ENCODE measurements at regions not wholly inside any gene's neighbourhood (a gene's known extent, or its start where the extent isn't known, plus 50 kb on each side); places are given as distances from the start of the nearest gene placed in this dataset.
"Not testable (repeated sequence)": the region's sequence is repeated elsewhere in the genome, so short reads cannot be mapped to it uniquely, and the experiment has no call there.

DNA sequence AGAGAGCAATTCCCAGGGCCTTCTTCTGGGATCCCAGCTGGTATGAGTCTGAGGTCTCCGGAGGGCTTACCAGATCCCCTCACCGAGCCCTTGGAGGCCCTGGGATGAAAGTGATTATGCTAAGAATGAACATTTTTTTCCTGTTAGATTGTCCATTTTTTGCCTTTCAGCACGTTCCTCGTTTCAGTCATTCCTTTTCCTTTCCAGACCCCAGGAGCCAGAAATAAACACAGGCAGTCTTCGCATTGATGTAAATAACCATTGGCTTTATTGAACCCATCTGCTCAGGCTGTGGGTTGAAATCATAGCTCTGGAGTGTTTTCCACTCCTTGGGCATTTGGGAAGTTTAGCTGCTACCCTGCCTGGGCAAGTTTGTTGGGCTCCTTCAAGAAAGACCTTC lies 320.9 kb upstream of the AUTS2 start:
- no peak for DNase-seq (ENCODE audit: extremely low read depth in 1 of 2, low read depth in 1 of 2)

DNA sequence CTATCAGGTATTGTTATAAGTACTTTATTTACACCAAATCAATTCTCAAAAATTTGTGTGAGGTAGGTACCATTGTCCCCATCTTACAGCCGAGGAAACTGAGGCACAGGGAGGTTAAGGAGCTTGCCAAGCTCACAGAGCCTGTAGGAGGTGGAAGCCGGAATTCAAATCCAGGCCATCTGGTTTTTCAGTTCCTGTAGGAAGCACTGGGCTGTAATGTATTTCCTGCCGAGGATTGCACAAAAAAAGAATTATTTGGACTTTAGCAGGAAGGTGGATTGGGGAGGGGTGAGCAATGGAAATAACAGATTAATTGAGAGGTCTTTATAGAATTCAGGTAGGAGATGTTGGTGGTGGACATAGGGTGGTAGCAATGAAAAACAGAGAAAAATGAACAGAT lies 315.3 kb upstream of the AUTS2 start:
- no peak for DNase-seq (ENCODE audit: extremely low read depth in 1 of 2, low read depth in 1 of 2)

DNA sequence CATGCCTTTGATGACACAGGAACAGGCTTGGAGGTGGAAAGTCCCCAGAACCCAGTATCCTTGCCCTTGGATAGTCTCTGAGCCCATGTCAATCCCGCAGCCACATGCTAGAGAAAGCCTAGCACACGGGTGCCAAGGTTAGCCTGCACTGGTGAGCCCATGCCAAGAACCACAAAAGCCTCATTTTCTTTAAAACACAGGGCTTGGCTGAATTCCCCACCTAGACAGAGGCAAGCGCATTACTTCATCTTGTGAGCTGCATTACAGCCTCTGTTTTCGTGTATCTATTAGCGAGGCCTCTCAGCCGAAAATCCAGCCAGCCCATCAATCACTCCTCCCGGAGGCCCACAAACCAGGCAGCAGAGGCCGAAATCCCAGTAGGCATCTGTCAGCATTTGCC lies 314.9 kb upstream of the AUTS2 start:
- no peak for DNase-seq (ENCODE audit: extremely low read depth in 1 of 2, low read depth in 1 of 2)

DNA sequence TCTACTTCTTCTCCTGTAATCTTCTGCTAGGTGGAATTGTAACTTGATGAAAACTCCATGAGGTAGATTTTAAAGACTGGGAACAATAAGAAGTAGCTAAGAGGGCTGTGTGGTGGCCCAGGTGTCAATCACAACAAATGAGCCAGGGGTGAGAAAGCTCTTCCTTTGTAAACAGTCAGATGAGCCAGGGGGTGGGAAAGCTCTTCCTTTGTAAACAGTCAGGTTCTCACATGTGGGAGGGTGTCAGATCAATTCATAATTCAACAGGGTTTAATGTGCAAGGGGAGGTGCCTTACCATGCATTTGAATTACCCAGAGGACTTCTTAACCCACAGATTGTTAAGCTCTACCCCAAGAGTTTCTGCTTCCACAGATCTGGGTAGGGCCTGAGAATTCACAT lies 312.4 kb upstream of the AUTS2 start:
- DNase-seq (ENCODE audit: extremely low read depth in 1 of 2, low read depth in 1 of 2): no peak

DNA sequence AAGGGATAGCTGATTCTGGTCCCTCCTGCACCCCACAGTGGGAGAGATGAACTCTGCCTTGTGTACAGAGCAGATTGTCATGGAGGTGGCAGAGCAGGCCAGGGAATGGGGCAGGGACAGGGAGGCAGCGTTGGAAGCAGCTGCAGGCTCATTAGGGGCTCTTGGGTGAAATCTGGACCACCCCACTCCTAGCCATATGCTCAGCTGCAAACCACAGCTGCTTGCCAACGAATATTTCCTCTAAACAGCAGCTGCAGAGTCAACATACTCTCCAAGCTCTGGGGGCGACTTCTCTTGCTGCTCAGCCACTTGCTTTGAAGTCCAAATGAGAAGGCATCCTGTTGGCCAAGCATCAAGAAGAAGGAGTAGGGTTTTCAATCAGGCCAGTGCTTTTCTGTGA lies 302.3 kb upstream of the AUTS2 start:
- DNase-seq (ENCODE audit: extremely low read depth in 1 of 2, low read depth in 1 of 2): no peak

DNA sequence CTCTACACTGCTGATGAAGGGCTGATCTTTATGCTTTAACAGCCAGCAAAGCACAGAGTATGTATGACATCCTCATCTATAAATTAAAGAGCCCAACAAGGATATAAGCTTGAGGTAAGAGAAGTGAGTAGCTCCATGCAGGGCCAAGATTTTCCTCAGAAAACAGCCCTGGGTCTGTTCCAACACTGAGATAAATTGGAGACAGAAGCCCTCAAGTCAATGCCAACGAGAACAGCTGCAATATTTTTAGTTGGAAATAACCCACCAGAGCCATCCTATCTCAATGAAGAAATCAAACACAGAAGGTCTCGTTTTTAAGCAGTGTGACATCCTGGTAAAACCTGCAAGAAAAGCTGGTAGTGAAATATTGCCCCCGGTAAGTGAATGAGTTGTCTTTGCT lies 297.0 kb upstream of the AUTS2 start:
- DNase-seq (ENCODE audit: extremely low read depth in 1 of 2, low read depth in 1 of 2): no peak

DNA sequence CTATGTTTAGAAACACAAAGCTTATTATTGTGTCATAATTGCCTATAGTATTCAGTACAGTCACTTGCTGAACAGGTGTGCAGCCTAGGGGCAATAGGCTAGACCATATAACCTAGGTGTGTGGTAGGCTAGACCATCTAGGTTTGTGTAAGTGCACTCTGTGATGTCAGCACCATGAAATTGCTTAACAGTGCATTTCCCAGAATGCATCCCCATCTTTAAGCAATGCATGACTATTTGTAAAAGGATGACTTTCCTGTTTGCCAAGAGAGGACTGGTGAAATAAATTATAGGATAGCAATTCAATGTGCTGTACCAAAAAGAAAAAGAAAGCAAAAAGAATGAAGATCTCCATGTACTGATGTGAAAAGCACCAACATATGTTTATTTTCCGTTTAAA lies 288.7 kb upstream of the AUTS2 start:
- no peak for DNase-seq (ENCODE audit: extremely low read depth in 1 of 2, low read depth in 1 of 2)

DNA sequence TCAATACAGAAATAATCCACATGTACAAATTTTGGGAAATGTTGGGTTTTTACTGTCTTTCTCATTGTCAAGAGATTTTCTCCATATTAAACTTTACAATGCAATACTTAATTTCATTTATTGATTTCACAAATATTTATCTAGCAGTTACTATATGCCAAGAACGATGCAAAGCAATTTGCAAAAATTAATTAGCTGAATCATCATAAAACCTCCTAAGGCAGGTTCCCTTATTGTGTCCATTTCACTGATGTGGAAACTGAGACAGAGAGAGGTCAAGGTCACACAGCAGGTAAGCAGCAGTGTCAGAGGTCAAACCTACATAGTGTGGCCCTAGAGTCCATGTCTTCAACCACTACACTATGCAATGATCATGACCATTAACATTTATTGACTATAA lies 286.8 kb upstream of the AUTS2 start:
- DNase-seq (ENCODE audit: extremely low read depth in 1 of 2, low read depth in 1 of 2): no peak

DNA sequence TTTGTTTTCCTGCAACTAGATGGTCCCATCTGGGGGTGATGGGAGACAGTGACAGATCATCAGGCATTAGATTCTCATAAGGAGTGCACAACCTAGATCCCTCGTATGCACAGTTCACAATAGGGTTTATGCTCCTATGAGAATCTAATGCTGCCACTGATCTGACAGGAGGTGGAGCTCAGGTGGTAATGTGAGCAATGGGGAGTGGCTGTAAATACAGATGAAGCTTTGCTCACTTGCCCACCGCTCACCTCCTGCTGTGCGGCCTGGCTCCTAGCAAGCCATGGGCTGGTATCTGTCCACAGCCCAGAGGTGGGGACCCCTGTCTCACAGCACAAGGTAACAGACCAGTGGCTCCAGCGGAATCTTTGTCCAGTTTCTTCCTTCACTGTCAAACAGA lies 284.4 kb upstream of the AUTS2 start:
- not testable (repeated sequence) for DNase-seq (ENCODE audit: extremely low read depth in 1 of 2, low read depth in 1 of 2)

DNA sequence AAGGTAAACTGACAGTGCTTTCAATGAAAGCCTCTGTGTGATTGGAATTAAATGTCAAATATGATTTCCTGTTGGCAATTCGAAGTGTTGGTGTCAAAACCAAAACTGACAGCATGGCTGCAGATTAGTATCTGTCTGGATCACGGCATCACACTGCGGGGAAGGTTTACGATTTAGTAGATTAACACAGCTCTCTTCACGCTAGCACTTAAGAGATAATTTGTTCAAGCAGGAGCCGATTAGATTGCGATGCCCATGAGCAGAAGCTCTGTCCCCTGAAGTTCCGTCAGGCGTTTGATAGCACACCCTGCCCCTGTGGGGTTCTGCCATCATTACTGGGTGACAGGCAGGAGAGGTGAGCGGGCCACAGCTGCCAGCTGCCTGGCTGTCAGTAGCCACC lies 279.5 kb upstream of the AUTS2 start:
- DNase-seq (ENCODE audit: extremely low read depth in 1 of 2, low read depth in 1 of 2): no peak

DNA sequence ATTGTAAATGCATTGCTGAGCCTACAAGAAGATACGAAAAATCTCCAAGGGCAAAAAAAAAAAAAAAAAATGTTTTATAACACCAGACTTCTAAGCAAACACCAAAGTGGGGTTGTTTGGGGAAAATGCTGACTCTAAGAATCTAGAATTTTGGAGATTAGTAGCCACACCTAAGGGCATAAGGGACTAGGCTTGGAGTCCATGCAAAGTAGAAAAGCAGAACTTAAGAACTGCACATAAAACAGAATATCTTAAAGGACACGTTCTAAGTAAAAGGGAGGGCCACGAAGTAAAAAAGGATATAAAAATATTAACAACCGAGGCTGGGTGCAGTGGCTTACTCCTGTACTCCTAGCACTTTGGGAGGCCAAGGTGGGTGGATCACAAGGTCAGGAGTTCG lies 269.8 kb upstream of the AUTS2 start:
- no peak for DNase-seq (ENCODE audit: extremely low read depth in 1 of 2, low read depth in 1 of 2)

DNA sequence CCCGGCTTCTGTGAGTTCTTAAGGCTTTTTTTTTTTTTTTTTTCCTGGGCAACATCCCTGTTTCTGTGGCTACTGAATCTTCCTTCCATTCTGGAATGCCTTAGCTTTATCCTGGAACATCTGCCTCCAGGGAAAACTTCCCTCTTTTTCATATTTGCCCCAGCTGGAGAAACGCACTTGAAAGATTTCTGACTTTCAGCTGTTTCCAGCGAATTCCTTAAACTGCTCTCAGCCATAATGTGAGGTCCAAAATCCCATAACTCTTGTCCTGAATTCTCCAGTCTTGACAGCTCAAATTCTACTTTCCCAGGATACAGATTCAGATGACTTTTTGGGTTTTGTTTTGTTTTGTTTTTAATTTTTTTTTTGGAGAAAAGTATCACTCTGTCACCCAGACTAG lies 263.6 kb upstream of the AUTS2 start:
- DNase-seq (ENCODE audit: extremely low read depth in 1 of 2, low read depth in 1 of 2): no peak

DNA sequence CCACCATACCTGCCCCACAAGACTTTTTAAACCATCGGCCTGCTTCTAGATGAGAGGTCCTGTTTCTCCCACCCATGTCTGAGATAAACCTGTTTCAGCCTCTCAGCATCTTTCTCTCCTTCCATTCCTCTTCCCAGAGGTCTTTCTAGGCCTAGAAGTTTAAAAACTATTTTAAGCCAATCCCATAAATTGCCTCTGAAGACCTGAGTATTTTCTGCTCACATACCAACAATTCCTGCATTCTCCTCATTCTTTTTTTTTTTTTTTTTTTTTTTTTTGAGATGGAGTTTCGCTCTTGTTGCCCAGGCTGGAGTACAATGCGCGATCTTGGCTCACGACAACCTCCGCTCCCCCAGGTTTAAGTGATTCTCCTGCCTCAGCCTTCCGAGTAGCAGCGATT lies 262.9 kb upstream of the AUTS2 start:
- no peak for DNase-seq (ENCODE audit: extremely low read depth in 1 of 2, low read depth in 1 of 2)

DNA sequence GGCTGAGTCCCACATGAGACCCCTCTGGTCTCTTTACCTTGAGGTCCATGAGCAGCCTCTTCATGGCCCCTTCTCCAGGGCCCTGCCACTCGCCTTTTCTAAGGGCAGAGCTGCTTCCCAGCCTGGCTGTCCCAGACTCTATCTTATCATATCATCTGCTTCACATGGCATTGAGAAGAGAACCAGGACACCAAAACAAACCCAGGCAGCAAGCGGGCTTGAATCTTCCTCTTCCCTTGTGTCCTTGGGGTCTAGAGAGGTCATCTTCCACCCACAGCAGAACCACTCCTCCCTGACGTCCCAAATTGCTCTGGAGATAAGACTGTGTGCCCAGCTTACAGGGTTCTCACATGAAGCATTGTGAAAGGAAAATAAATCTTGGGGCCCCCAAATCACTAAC lies 261.3 kb upstream of the AUTS2 start:
- no peak for DNase-seq (ENCODE audit: extremely low read depth in 1 of 2, low read depth in 1 of 2)

DNA sequence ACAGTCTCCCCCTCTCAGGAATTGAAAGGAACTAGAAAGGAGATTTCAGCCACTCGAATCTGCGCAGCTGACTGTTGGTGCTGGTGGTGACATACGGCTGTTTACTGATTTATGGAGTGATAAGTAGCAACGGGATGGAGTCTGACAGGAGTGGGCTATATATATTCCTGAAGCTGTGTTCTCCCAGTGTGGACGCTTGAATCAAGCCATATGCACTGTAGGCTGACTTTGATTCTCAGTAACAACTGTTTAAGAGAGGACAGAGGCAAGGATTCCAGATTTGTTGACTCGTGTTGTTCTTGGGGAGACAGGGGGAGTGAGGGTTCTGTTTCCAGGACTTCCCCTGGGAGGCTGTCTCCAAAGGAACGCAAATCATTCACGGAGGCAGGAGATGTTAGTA lies 260.1 kb upstream of the AUTS2 start:
- DNase-seq (ENCODE audit: extremely low read depth in 1 of 2, low read depth in 1 of 2): no peak

DNA sequence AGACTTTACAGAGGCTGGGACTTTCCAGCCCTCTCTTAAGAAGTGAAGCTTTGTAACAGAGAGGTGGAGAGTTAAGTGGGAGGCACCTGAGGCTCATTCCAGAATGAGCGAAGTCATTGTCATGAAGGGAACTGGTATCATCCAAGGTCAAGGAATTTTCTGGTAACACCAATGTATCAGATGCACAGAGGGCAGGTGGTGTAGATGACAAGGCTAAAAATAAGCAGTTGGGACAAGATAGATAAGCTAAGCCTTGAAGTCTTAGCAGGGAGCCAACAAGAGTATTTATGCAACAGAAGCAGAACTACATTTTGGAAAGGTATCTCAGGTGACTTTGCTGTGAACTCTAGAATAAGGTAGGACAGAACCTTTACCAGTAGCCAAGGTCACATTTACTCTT lies 257.0 kb upstream of the AUTS2 start:
- no peak for DNase-seq (ENCODE audit: extremely low read depth in 1 of 2, low read depth in 1 of 2)

DNA sequence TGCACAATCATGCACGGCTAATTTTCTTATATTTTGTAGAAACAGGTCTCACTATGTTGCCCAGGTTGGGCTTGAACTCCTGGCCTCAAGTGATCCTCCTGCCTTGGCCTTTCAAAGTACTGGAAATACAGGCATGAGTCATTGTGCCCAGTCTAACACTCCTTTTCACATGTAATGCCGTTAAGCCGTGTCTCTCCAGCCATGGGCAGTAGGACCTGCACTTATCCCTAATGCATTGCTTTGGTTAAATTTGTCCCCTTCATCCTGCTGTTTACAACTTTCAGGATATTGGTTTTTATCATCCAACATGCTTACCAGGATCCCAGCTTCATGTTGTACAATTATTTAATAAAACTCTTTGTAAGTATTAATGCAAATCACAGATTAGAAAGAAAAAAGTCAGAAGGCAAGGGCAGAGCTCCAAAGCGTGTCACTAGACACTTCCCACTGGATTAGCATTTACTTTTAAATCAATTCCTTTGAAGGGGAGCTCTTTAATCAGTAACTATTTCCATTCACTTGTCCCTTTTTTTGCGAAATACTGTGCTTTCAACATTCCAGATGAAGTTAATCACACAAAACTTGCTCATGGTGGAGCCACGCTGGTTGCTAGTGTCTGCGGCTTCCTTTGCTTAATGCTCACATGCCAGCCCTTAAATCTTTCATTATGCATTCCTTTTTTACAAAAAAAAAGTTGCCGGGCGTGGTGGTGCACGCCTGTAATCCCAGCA lies 256.0 kb upstream of the AUTS2 start:
- DNase-seq (ENCODE audit: extremely low read depth in 1 of 2, low read depth in 1 of 2): no peak

DNA sequence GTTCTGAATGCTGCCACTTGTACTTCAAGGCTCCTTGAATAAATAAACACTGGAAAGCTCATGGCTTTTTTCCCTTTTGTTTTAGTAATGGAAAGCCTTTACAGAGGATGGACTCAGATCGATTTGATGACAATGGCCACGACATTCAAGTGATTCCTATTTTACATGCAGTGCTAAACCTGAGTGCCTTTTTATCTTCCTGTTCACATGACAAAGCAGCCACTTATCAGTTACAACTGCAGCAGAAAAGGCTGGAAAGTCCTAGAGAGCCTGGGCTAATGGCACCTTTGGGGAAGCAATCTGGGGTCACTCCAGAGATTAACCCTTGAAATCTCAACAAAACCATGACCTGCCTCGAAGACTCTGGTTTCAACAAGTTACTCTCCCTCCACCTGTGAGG lies 249.0 kb upstream of the AUTS2 start:
- DNase-seq (ENCODE audit: extremely low read depth in 1 of 2, low read depth in 1 of 2): no peak

DNA sequence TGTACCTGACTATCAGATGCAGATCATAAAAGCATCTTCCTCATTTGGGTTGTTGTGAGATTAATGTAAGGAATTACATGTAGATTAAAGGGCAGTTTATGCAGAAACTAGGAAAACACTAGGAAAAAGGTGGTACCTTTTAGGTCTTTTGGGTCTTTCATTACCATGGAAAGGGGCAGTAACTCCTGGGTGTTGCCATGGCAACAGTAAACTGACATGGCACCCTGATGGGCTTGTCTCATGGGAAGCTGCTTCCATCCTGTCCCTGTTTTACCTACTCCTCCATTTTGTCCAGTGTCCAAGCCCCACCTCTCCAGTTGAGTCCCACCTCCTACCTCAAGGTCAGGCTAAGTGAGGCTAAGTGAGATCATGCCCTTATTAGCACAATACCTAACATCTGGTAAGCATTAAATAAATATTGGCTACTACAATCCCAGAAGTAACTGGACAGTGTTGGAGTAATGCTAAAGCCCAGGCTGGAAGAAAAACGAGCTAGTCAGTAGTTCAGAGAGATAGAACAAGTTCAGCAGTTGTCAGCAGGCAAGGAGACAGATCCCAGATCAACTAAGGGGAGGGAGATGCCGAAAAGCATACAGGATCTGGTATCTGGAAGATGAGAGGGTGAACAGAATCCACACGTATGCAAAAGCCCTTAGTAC lies 240.0 kb upstream of the AUTS2 start:
- DNase-seq (ENCODE audit: extremely low read depth in 1 of 2, low read depth in 1 of 2): no peak

DNA sequence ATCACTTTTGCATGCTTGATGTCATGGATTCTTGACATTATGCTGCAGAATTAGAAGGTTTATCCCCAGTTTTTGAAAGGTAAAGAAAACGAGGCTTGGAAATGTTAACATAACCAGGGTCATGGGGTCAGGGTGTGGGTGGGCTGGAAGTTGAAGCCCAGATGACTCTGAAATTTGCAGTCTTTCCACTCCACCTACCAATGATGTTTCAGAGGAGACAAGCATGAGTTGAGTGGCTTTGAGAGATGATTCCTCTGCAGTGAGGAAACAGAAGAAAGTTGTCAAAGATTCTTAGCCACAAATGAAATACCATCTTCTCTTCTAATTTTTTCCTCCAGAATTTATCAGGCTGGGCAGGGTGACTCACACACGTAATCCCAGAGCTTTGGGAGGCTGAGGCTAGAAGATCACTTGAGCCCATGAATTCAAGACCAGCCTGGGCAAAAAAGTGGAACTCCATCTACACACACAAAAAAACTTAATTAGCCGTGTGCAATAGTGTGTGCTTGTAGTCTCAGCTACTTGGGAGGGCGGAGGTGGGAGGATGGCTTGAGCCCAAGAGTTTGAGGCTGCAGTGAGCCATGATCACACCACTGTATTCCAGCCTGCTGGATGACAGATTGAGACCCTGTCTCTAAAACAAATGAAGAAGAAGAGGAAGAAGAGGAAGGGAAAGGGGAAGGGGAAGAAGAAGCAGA lies 239.1 kb upstream of the AUTS2 start:
- DNase-seq (ENCODE audit: extremely low read depth in 1 of 2, low read depth in 1 of 2): no peak

DNA sequence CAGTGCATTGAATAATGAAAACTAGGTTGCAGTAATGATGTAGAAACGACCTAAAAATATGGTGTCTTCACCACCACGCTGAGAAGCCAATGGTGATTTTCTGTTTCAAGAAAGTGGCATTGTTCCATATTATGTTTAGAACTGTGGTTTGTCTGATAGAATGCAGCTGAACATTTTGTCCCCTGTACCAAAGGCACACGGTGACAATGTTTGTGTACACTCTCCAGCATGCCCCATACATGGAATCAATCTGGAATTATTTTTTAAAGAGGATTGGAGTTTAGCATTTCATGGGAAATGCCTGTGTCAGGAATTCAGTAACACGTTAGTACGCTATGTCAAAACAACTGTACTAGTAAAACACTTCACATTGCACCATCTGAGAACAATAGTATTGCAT lies 237.4 kb upstream of the AUTS2 start:
- no peak for DNase-seq (ENCODE audit: extremely low read depth in 1 of 2, low read depth in 1 of 2)

DNA sequence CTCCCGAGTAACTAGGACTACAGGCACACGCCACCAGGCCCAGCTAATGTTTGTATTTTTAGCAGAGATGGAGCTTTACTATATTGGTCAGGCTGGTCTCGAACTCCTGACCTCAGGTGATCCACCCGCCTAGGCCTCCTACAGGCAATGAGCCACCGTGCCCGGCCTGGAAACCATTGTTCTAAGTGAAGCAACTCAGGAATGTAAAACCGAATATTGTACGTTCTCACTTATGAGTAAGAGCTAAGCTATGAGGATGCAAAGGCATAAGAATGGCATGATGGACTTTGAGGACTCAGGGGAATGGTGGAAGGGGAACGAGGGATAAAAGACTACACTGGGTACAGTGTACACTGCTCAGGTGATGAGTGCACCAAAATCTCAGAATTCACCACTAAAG lies 235.1 kb upstream of the AUTS2 start:
- DNase-seq (ENCODE audit: extremely low read depth in 1 of 2, low read depth in 1 of 2): no peak
